ENCODE measurements at regions not wholly inside any gene's neighbourhood (a gene's known extent, or its start where the extent isn't known, plus 50 kb on each side); places are given as distances from the start of the nearest gene placed in this dataset.
"Not testable (repeated sequence)": the region's sequence is repeated elsewhere in the genome, so short reads cannot be mapped to it uniquely, and the experiment has no call there.

DNA sequence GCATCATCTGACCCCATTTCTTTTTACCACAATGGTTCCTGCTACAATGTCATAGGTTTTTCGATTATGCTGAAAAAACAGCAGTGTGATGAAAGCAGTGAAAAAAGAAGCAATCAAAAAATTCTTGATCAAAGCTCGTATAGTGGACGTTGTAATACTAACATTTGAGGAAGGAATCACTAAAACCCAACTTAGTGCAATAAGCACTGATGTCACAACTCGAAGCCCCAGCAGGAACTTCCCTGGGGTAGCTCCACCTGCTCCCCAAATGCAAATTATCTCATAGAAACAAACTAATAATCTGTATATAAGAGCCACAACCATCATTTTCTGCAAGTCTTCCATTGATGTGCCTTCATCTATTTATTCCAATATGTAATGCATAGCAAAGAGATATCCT lies 285.6 kb upstream of the SGK1 start:
- DNase-seq, result no peak

DNA sequence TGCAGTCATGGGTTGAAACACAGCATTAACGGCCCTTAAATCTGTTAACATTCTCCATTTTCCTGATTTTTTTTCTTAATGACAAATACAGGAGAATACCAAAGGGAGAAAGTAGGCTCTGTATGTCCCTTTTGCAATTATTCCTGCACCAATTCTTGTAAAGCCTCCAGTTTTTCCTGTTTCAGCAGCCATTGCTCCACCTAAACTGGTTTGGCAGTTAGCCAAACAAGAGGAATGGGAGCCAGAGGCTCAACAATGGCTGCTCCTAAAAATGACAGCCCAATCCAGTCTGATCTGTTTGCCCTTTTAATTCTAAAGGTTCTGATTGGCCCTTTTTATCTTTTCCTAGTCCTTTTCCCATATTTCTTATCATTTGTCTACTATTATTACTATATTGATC lies 284.2 kb upstream of the SGK1 start:
- no peak for DNase-seq

DNA sequence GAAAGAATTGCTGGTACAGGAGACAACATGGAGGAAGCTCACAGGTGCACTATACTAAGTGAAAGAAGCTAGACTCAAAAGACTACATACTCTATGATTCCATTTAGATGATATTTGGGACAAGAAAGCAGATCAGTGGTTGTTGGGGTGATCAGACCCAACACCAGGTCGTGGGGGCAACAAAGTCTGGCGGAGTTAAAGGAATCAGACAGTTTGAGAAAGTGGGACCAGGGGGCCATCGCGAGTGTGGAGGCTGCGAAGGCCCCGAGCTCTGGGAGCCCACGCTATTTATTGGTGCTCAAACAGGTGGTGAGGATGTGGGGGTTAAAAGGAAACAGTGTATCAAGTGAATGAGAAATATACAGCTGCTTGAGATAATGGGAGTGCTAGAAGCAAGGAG lies 282.8 kb upstream of the SGK1 start:
- DNase-seq, result no peak

DNA sequence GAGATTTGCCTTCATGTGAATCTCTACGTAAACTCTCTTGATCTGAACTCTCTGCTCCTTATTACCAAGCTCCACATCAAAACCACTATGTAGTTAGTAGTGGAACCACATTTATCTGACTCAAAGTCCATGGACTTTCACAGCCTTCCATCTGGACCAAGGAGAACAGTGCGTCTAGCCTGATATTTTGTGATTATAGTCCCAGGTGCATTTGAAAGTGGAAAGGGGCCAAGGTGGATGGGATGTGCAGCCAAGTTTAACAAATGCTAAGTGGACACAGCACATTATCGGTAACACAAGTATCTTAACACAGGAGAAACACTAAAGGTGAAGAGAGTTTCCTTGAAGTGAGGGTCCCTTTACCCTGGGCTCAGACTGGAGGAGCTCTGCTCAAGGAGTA lies 281.2 kb upstream of the SGK1 start:
- DNase-seq, result no peak

DNA sequence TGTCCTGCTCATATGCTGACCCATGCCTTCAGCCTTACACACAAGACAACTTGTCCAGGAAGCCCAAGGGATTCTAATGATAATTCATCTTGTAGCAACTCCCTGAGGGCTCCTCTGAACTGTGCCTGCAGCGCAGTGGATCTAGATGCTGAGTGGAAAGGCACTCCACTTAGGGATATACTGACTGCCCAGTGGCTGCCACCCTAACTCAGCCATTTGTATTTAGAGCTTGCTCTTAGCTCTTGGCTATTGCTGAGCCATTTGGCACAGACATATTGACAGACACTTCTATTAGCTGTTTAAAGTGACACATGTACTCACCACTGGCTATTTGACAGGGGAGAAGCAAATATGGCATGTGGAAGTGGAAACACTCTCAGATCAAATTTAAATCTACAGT lies 278.3 kb upstream of the SGK1 start:
- DNase-seq, result no peak

DNA sequence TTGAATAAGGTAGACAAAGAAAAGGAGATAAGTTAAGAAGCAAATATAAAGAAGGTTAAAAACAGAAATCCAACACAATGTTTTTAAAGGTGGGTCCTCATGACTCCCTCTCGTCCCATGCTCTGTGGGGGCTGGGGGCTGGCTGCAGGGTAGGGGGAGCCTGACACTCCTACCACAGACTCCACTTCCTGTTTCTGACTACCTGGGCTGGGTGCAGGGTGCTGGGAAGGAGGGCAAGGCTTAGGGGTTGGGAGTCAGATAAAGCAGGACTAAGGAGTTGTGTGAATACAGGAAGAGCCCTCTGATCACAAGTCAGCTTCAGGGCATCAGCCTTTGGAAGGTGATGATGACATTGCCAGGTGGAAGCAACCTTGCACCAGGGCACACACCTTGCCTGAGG lies 277.0 kb upstream of the SGK1 start:
- no peak for DNase-seq

DNA sequence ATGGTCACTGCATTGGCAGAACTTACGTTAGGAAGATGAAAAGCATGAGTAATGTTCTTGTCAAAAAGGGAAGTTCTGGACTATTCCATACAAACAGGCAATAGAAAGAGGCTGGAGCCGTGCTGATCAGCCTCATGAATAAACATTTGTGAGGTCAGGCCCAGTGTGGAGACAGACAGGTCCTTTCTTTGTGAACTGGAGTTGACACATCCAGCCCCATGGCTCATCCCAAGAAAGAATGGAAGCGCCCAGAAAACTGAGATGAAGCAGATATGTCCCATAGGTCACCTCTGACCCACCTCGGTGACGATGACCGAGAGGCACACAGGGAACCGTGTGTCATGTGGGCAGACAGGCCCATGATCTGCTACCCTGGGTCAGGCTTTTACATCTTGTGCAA lies 276.0 kb upstream of the SGK1 start:
- DNase-seq, result peak in 9 of 14 donors; percentile 4 to 69 (median 60)

DNA sequence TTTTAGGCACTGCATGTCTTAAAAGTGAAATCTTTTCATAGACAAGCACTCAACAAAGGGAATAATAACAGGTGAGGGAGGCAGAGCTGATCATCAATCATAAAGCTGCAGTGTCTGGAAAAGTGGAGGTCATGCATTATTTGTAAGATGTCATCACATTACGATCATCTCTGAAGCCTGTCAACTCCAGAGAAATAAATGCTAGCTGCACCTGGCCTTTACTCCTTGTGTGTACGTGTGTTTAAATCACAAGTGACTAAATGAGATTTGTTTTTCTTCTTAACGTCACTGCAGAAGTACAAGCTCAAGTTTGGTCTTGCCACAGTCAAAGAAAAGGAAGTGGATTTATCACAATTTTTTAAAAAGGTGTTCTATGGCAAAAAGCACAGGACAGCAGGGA lies 275.5 kb upstream of the SGK1 start:
- DNase-seq, result no peak

DNA sequence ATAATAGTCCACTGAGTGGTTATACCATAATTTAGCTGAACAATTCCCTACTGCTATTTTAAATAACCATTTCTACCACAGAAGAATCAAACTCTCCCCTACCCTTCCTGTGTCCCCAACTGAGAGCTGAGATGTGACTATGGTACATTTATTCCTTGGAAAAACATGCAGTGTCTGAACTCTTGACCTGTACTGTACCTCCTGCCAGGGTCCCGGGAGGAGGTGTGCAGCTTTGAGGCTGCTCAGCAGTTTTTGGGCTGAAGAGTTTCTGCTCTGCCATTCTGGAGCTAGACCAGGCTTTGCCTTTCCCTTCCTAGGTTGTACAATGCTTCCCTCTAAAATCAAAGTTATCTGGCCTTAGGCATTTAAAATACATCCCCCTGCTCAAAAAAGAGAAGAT lies 275.1 kb upstream of the SGK1 start:
- DNase-seq, result no peak

DNA sequence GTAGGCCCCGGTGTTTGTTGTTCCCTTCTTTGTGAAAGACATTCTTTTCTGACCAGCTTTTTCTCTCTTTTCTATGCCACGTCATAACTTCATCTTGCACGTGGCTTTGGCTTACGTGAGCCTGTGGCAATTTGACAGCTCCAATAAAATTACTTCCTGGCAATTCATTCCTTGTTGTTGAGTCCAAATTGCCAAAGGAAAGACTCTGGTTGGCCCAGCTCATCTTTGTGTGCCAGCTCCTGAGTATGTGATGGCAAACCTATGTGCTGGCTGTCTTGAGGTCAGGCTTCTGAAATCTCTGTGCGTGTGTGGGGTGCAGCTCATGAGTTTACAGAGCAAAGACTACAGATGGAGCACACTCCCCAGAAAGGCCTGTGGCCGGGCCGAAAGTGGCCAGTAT lies 272.5 kb upstream of the SGK1 start:
- DNase-seq, result no peak

DNA sequence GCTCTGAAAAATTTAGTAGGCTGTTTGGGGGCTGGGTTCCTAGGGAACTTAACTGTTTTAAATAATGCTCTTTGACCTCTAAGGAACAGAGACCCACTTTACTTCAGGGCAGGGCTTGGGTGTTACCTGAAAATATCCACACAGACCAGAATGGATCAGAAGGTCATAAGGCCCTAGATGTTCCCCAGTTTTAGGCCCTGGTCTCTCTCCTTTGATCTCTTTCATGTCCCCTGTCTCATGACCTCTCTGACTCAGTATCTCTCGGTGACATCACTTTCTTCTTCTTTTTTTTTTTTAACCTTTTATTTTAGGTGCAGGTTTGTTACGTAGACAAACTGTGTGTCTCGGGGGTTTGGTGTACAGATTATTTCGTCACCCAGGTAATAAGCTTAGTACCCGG lies 272.1 kb upstream of the SGK1 start:
- no peak for DNase-seq

DNA sequence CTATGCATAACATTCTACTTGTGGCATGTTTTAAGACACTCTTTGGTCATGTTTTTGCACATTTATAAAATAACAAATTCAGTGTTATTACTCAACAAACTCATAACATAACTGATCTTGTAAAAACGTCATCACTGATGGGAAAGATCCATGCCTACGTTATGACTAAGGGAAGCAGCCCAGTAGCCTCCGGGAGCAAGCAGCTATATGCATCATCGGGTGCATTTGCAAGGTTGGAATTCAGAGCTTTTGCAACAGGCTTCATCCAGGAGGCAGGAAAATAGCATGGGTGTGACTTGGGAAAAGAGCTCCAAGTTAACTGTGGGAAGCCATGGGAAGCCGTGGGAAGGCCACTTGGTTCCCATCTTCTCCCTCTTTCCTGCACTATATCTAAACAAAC lies 271.6 kb upstream of the SGK1 start:
- DNase-seq, result no peak

DNA sequence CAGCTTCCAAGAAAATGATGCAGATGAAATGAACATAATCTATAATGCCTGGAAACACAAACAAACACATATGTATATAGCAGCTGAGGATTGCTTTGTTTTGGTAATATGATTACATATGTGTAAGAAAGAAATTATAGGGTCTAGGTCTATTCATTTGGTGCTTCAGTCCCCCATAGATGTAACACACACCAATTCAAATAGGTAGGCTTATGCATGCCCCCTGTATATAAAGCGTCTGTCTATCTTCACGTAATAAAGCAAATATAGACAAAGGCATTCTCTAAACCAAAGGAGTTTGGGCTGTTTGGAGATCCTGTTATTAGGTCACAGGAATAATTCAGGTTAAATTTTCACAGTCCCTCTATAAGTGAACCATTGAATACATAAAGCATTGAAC lies 270.4 kb upstream of the SGK1 start:
- DNase-seq, result no peak

DNA sequence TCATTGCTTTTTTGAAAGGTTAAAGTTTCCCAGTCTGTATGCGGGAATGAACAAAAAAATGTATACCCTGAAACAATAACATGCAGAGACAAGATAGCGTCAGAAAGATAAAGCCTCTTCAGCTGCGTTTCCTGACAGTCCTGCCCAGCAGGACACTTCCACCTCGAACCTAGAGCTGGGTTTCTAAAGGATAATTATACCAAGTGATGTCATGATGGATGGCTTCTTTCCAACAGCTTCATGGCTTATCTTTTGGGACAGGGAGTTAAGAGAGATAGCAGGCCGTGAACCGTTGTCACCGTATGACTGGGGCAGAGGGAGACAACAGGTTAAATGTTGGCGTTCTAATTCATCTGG lies 267.6 kb upstream of the SGK1 start:
- no peak for DNase-seq

DNA sequence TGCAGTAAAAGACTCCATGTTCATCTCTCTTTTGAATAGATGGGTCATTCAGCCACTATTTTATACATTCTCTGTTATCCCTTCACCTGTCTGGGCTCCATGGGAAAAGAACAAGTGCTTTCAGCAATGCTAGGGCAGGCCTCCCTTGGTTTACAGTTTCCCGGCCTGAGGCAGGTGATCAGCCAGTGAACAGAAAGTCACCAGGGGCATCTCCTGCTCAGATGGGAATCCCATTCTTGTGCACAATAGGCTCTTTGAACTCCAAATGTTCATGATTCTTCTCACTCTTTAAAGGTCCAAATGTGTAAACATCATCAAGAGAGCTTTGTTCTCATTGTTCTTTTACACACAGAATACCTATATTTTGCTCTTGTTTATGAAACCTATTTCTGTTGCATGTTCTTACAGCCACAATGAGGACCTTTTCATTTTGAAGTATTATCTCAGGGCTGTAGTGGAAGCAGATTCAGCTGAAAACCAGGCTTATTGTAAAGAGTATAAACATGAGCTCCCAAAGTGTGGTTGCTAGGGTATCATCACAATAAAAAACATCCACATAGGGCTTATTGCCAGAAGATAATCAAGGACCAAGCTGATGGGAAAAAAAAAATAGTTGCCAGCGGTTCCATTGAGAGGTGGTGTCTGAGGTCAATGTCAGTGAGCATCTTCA lies 267.1 kb upstream of the SGK1 start:
- DNase-seq, result peak in 1 of 14 donors; percentile 7

DNA sequence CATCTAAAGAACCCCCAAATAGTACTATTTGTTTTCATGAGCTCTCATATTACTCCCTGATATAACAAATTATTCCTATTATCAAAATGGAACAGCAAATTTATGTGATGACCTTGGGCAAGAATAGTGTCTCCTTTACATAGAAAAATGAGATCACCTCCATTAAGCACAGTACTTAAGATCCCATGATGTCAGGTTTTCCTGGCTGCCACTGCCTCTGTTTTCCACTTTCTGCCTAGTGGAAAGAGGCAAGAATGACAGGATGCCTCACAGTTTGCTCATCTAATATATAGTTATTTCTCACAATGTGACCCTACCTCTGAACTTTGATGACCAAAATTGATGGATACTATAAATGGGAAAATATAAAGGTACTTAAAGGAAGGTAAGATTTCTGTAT lies 260.1 kb upstream of the SGK1 start:
- no peak for DNase-seq

DNA sequence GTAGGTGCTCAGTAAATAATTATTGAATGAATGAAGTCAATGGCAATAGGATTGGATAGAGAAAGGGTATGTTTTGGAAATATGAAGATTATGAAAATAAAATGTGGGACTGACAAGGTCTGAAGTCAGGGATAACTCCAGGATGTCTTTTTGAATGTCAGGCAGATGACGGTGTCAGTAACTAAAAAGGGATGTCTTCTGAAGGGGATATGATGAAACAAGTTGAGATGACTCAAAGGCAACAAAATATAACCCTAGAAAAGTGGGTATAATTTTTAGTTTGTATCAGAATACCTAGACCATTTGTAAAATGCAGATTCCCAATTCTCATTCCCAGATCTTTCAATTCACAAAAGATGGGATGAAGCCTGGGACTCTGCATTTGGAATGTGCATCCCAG lies 257.3 kb upstream of the SGK1 start:
- no peak for DNase-seq

DNA sequence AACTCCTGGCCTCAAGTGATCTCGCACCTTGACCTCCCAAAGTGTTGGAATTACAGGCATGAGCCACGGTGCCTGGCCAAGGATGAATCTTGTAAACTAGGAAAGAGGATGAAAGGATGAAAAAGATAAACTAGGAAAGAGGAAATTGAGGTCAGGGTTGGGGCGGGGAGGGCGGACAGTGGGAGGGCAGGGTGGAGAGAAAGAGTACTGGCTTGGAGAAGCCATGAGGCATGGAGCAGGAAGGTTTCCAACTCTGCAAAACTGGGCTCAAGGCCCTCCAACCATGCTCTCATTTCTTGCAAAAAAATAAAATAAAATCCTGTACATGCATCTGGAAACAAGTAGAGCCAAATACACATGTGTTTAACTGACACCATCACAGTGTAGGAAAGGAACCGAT lies 256.6 kb upstream of the SGK1 start:
- DNase-seq, result no peak

DNA sequence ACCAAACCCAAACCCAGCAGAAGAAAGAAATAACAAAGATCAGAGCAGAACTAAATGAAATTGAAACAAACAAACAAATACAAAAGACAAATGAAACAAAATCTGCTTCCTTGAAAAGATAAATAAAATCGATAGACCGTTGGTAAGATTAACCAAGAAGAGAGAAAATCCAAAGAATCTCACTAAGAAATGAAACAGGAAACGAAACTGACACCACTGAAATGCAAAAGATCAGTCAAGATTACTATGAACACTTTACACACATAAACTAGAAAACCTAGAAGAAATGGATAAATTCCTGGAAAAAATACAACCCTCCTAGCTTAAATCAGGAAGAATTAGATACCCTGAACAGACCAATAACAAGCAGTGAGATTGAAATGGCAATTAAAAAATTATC lies 252.1 kb upstream of the SGK1 start:
- DNase-seq, result not testable (repeated sequence)

DNA sequence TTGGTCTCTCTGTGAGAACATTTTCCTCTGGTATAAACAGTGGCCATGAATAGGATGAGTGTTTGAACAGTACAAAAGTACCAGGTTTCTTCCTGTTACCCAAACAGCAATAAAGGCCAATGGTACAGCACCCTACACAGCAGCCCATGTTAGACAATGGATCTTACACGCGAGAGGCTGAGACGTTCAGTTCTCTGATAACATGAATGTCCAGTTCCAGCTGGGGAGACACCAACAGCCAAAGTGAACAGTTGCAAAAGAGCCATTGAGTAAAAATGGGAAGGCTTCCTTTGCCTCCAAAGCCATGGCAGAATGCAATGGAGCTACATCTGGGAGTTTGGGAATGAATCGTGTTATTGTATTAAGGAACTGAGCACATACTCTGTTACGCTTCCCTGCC lies 246.8 kb upstream of the SGK1 start:
- DNase-seq, result peak in 11 of 14 donors; percentile 38 to 79 (median 68)

DNA sequence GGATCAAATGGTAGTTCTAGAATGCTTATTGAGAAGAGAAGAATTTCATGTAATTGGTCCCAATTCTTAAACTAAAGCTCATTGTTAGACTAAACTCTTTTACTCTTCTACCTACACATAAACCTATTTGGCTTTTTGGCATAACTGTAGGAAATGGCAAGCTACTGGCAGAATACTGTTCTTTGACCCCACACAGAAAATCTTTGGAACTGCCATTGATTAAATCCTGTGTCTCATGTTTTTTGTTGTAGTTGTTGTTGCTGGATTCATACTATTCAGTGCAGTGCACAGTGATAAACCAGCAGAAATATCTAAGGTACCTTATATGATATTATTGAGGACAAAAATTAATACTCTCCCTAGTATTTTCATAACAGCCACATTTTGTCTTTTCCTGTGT lies 242.1 kb upstream of the SGK1 start:
- DNase-seq, result no peak

DNA sequence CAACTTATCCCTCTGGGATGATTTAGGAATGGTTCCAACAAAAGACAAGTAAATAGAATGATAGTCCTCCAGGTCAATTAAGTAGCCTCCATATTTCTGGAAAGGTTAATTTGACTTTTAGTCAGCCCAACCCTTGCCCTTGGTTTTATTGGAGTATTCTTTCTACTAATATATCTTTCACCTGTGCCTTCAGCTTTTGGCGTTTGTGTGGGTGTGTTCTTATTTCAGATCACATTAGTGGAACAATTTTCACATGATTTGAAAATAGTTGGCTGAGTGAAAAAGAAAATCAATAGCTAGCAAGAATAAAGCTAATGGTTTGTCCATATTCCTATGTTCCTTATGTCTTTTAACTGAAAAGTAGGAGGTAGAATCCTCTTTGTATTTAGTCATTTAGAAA lies 239.6 kb upstream of the SGK1 start:
- no peak for DNase-seq

DNA sequence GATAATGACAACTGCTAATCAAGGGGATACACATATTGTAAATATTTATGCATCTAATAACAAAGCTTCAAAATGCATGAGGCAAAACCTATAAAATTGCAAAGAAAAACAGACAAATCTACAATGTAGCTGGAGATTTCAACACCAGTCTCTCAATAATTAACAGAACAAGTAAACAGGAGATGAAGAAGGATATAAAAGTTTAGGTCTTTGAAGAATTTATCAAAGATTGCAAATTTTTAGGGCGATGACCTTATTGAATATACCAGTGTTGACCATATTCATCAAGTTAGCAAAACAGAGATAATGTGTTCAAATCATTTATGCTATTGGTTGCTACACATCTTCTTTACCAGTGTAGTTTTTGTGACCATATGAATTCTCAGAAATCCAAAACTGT lies 237.8 kb upstream of the SGK1 start:
- DNase-seq, result no peak

DNA sequence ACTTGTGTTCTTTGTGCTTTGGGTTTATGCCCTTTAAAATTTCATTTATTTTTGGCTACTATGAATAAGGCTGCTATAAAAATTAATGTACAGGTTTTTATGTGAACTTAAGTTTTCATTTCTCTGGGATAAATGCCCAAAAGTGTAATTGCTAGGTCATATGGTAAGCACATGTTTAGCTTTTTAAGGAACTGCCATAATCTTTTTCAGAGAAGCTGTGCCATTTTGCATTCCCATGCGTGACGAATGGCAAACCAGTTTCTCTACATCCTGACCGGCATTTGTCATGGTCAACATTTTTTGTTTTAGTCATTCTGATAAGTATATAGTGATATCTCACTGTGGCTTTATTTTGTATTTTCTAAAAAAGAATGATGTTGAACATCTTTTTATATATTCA lies 236.0 kb upstream of the SGK1 start:
- no peak for DNase-seq

DNA sequence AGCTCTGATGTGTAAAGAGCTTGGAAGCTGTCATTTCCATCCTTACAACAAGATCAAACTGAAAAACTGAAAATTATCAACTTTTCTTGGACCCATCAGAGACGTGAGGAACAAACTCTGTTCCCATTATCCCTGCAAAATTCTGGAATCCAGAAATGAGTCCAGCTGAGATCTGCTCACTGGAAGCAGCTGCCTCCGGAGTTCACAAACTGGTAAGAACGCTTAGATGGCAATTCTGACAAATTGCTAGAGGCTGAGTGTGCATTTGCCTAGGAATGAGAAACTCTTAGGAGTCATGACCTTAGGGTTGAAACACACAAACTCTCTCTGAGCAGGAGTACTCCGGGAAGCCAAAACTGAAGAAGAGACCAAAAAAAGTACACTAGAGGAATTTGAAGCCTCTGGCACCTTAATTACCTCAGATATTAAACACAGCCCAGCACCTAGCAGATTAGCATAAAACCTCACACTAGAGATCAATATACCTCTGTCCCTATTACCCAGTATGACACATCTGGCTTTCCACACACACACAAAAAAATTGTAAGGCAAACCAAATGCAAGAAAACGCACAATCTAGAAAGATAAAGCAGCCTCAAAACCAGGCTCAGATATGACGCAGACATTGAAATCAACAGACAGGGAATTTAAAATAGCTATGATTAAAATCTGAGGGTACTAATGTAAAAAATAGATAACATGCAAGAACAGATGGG lies 233.5 kb upstream of the SGK1 start:
- DNase-seq, result peak in 1 of 14 donors; percentile 28
